Esophagus squamous epithelium (tissue), 5 donors: ENCODE measurements at regions not wholly inside any gene's neighbourhood (a gene's known extent, or its start where the extent isn't known, plus 50 kb on each side); places are given as distances from the start of the nearest gene placed in this dataset.

ENCODE experiments used
- DNase-seq: peaks from one replicate; lab custom pipeline; 2025; lab: John Stamatoyannopoulos, UW
- H3K27ac ChIP-seq, 4 donors: fragments of 200-600 bp; sonication (generic); one replicate each; pipeline ENCODE4 v1.5.1; 2016 to 2019; ENCODE audit warnings: mild to moderate bottlenecking in 1 of 4
- H3K27me3 ChIP-seq, 4 donors: fragments of 200-600 bp; sonication (generic); 1 replicate in 3 of 4; 2 replicates in 1 of 4; pipeline versions ENCODE4 v1.5.1 to v1.6.0; 2017 to 2021; ENCODE audit warnings: antibody characterized with exemption in 1 of 4
- H3K36me3 ChIP-seq, 3 donors: fragments of 200-600 bp; sonication (generic); one replicate each; pipeline ENCODE4 v1.5.1; 2016 to 2019
- H3K4me1 ChIP-seq, 3 donors: fragments of 200-600 bp; sonication (generic); one replicate each; pipeline ENCODE4 v1.5.1; 2017 to 2019
- H3K4me3 ChIP-seq, 4 donors: fragments of 200-600 bp; sonication (generic); 1 replicate in 3 of 4; 2 replicates in 1 of 4; pipeline ENCODE4 v1.5.1; 2016 to 2019; ENCODE audit warnings: mild to moderate bottlenecking in 2 of 4, moderate library complexity in 1 of 4
- H3K9me3 ChIP-seq, 3 donors: fragments of 200-600 bp; sonication (generic); one replicate each; pipeline ENCODE4 v1.5.1; 2016 to 2019
- POLR2A ChIP-seq, 4 donors: fragments of 450-650 bp; IDR thresholded peaks; one replicate each; pipeline ENCODE4 v1.6.1; 2017; ENCODE audit warnings: antibody characterized with exemption in 4 of 4, mild to moderate bottlenecking in 4 of 4, moderate library complexity in 3 of 4
- WGBS, 2 donors: methylation state at CpG; one replicate each; pipeline ENCODE4 v1.1.5; 2018; 5-methylcytosine and 5-hydroxymethylcytosine counted together
- intact Hi-C: fragments of 100-400 bp; cut with DNase I; formaldehyde crosslinking; loops from one replicate; pipeline ENCODE4 v1.15.0; 2022
- TF ChIP-seq, protein P1 (sequence below), 6 experiments: fragments of 450-650 bp in 4 of 6; fragments of 200-600 bp in 2 of 6; sonication (generic) in 2 of 6; IDR thresholded peaks; one replicate each; pipeline ENCODE4 v1.5.1; 2016 to 2019; ENCODE audit warnings: antibody characterized with exemption in 6 of 6, mild to moderate bottlenecking in 4 of 6, moderate library complexity in 4 of 6
- donor health status: DM: yes; HTN: yes; CAD: no.

DNA sequence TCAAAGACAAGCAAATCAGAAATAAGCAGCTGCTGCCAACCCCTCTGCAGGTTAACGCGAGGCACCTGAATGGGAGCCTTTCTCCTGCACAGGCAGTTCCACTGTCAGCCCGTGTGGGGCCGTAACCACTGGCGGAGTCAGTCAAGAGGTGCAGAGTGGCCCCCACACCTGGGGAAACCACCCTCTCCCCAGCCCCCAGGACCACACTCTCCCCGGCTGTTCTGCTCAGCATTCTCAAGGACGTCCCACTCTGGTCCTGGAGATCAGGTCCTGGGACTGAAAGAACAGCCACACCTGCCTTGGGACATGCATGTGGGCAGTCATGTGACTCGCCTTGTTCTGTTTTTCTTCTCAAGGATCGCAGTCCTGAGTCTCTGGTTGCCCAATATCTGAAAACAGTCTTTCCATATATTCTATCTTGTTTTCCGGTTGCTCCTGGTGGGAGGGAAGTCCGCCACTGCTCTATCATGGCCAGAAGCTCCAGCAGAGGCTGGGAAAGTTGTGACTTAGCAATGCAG lies 252.5 kb downstream of the PTPRU start:
- 65 to 74% methylated on average over 4 to 5 of the region's 11 CpGs for WGBS, 2 donors
- H3K36me3 ChIP-seq = no peaks in the 10 kb centered on the region
- no peak for TF ChIP-seq POLR2A (IDR thresholded peaks at IDR 0.05)
- TF ChIP-seq, protein P1, sequence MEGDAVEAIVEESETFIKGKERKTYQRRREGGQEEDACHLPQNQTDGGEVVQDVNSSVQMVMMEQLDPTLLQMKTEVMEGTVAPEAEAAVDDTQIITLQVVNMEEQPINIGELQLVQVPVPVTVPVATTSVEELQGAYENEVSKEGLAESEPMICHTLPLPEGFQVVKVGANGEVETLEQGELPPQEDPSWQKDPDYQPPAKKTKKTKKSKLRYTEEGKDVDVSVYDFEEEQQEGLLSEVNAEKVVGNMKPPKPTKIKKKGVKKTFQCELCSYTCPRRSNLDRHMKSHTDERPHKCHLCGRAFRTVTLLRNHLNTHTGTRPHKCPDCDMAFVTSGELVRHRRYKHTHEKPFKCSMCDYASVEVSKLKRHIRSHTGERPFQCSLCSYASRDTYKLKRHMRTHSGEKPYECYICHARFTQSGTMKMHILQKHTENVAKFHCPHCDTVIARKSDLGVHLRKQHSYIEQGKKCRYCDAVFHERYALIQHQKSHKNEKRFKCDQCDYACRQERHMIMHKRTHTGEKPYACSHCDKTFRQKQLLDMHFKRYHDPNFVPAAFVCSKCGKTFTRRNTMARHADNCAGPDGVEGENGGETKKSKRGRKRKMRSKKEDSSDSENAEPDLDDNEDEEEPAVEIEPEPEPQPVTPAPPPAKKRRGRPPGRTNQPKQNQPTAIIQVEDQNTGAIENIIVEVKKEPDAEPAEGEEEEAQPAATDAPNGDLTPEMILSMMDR (IDR thresholded peaks at IDR 0.05) = no peak
- H3K4me3 ChIP-seq = no peak overlapping the region
- intact Hi-C loops = no loop called here
- H3K9me3 ChIP-seq = no peaks in the 10 kb centered on the region
- H3K4me1 ChIP-seq = no peaks in the 10 kb centered on the region
- H3K27me3 ChIP-seq = peaks cover 0 to 37% (median 0%) of the 10 kb centered on the region in 4 donors
- no peak overlapping the region for H3K27ac ChIP-seq
- DNase-seq = no peak

DNA sequence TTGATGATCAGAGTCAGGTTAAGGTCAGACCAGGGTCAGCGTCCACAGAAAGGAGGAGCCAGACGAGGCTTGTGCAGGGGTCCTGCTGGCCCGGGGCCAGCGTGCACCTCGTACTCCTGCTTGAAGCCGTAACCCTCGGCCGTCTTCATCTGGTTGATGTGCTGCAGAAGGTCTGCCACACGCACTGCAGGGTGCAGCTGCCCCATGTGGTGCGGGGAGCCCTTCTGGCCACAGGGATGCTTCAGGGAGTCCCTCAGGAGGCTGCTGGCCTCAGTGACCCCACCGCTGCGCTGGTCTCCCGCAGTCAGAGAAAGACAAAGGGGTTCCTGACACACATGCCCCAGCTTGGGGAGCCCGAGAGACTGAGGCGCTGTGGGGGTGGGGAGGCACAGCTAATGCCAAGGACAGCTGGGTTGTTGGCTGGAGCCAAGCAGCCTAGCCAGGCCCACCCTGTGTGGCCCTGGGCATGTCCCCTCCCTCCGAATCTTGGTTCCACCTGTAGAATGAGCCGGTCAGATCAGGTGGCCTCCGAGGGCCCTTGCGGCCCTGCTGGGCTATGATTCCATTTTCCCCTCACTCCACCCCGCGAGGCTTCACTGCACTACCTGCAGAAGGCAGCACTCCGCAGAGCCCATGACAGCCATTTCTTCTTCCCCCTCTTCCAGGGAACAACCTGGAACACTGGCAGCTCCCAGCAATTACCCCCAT lies 251.9 kb downstream of the PTPRU start:
- H3K4me3 ChIP-seq = no peak overlapping the region
- intact Hi-C loops = no loop called here
- no peak for DNase-seq
- no peaks in the 10 kb centered on the region for H3K9me3 ChIP-seq
- peaks cover 0 to 43% (median 0%) of the 10 kb centered on the region in 4 donors for H3K27me3 ChIP-seq
- WGBS, 2 donors = 70 to 74% methylated on average over 12 to 13 of the region's 22 CpGs
- H3K36me3 ChIP-seq = no peaks in the 10 kb centered on the region
- no peak overlapping the region for H3K27ac ChIP-seq
- no peaks in the 10 kb centered on the region for H3K4me1 ChIP-seq
- TF ChIP-seq, protein P1 (IDR thresholded peaks at IDR 0.05) = no peak
- no peak for TF ChIP-seq POLR2A (IDR thresholded peaks at IDR 0.05)

DNA sequence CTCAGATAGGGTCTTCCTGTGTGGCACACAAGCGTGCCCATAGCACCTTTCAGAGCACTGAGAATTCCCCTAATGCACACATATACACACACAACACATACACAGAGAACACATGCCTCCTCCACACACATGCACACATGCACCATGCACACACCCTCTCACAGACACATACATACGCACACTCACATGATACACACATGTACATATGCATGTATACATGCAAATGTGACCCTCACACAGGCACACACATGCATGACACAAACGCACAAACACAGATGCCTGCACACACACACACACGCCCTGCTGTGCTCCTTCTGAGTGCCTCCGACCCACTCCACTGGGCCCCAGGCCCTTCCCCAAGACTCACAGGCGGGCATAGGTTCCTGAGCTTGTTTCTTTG lies 251.0 kb downstream of the PTPRU start:
- H3K36me3 ChIP-seq = no peaks in the 10 kb centered on the region
- DNase-seq = no peak
- peaks cover 0 to 43% (median 0%) of the 10 kb centered on the region in 4 donors for H3K27me3 ChIP-seq
- WGBS, 2 donors = 78 to 89% methylated on average over 6 of the region's 6 CpGs
- no peak overlapping the region for H3K27ac ChIP-seq
- intact Hi-C loops = no loop called here
- no peaks in the 10 kb centered on the region for H3K4me1 ChIP-seq
- no peak overlapping the region for H3K4me3 ChIP-seq
- no peaks in the 10 kb centered on the region for H3K9me3 ChIP-seq
- TF ChIP-seq, protein P1 (IDR thresholded peaks at IDR 0.05) = no peak
- no peak for TF ChIP-seq POLR2A (IDR thresholded peaks at IDR 0.05)

DNA sequence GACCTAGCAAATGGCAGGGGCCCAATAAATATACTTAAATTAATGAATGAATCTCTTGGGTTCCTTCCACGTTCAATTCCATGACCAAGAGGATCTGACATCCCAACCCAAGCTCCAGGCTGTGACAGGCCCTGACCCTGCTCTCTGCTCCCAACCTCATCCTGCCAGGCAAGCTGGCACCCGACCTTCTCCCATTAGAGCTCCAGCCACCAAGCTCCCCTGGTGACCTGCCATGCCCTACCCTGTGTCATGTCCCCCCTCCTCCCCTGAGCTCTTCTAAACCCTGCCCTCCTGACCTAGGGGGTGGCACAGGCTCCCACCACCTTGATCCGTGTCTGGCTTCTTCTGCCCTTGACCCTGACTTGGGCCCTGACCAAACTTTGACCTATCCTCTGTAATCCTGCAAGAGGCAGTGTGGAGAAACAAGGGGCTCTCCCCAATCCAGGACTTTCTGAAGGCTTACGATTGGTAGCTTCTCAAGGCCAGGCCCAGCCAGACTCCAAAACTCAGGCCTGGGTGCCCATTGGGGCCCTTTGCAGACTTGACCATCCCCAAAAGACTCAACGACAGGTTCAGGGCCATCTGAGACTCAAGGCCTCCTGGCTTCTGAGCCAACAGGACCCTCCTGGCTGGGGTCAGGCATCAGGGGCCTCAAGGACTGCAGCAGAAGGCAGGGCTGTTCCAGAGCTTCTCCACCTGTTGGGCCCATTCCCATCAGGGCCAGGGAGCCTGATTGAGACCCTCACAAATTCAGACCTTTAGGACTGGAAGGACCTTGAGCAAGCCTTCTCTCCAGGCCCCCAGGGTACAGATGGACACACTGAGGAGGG lies 249.0 kb downstream of the PTPRU start:
- TF ChIP-seq, protein P1 (IDR thresholded peaks at IDR 0.05) = no peak
- no peak for TF ChIP-seq POLR2A (IDR thresholded peaks at IDR 0.05)
- no peaks in the 10 kb centered on the region for H3K36me3 ChIP-seq
- H3K4me3 ChIP-seq = no peak overlapping the region
- no peak overlapping the region for H3K27ac ChIP-seq
- no peak for DNase-seq
- H3K9me3 ChIP-seq = peaks cover 0 to 7% (median 0%) of the 10 kb centered on the region in 3 donors
- peaks cover 0 to 57% (median 0%) of the 10 kb centered on the region in 4 donors for H3K27me3 ChIP-seq
- 60 to 80% methylated on average over 1 to 2 of the region's 5 CpGs for WGBS, 2 donors
- intact Hi-C loops = no loop called here
- H3K4me1 ChIP-seq = no peaks in the 10 kb centered on the region

DNA sequence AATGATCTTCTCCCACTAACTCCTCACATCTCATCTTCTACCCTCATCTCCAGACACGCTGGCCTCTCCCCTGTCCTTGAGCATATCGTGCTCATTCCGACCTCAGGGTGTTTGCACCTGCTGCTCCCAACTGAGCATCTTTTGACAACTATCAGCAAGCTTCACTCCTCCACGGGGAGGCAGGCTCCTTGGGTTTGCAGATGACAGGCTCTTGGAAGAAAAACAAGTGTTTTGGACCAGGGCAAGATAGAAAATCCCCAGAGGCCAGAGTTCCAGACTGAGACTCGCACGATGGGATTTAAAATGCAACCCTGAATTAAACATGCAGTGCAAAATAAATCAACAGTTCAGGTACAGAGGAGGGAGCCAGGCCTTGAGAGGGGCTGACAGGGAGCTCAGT lies 246.7 kb downstream of the PTPRU start:
- Histone ChIP-seq H3K4me1 (no peaks in the 10 kb centered on the region), H3K27ac (no peak overlapping the region), H3K9me3 (peaks cover 0 to 7% (median 0%) of the 10 kb centered on the region in 3 donors), H3K36me3 (no peaks in the 10 kb centered on the region), H3K27me3 (peaks cover 0 to 65% (median 2%) of the 10 kb centered on the region in 4 donors), H3K4me3 (no peak overlapping the region)
- TF ChIP-seq POLR2A (IDR thresholded peaks at IDR 0.05) = no peak
- TF ChIP-seq, protein P1 (IDR thresholded peaks at IDR 0.05) = no peak
- DNase-seq = no peak
- WGBS, 2 donors = 35 to 58% methylated on average over 5 to 6 of the region's 6 CpGs
- intact Hi-C loops = no loop called here
